Activated CD4-positive, alpha-beta T cell treated with anti-CD3 and anti-CD28 coated beads, Interleukin-2, amount 10 ng/mL, durations not matched to agents 7 days and 5 days (primary cell): ENCODE measurements at regions not wholly inside any gene's neighbourhood (a gene's known extent, or its start where the extent isn't known, plus 50 kb on each side); places are given as distances from the start of the nearest gene placed in this dataset.
"Not testable (repeated sequence)": the region's sequence is repeated elsewhere in the genome, so short reads cannot be mapped to it uniquely, and the experiment has no call there.

Source experiments
- CTCF ChIA-PET: fragments of 350-600 bp; sonication (Branson Sonifier 250); formaldehyde crosslinking; loops from one replicate; lab custom pipeline; 2021; ENCODE audit warnings: antibody characterized with exemption; lab: Charles Lee
- POLR2A ChIA-PET: fragments of 350-600 bp; sonication (Branson Sonifier 250); formaldehyde crosslinking; loops from one replicate; lab custom pipeline; 2021; ENCODE audit warnings: antibody characterized with exemption; lab: Charles Lee
- DNase-seq: peaks from one replicate; pipeline ENCODE4 v3.0.0-alpha.2; 2020
- H3K27ac Mint-ChIP-seq: one replicate; pipeline ENCODE4 v1.8.0; 2021; ENCODE audit warnings: mild to moderate bottlenecking, moderate library complexity, mixed read lengths
- H3K27me3 Mint-ChIP-seq: one replicate; pipeline ENCODE4 v1.8.0; 2021; ENCODE audit warnings: mixed read lengths
- H3K36me3 Mint-ChIP-seq: one replicate; pipeline ENCODE4 v1.8.0; 2021; ENCODE audit warnings: low read depth, mixed read lengths
- H3K4me1 Mint-ChIP-seq: one replicate; pipeline ENCODE4 v1.8.0; 2021; ENCODE audit warnings: mixed read lengths
- H3K4me3 Mint-ChIP-seq: one replicate; pipeline ENCODE4 v1.8.0; 2021; ENCODE audit warnings: mild to moderate bottlenecking, moderate library complexity, mixed read lengths
- H3K9me3 Mint-ChIP-seq: one replicate; pipeline ENCODE4 v1.8.0; 2021; ENCODE audit warnings: mixed read lengths

DNA sequence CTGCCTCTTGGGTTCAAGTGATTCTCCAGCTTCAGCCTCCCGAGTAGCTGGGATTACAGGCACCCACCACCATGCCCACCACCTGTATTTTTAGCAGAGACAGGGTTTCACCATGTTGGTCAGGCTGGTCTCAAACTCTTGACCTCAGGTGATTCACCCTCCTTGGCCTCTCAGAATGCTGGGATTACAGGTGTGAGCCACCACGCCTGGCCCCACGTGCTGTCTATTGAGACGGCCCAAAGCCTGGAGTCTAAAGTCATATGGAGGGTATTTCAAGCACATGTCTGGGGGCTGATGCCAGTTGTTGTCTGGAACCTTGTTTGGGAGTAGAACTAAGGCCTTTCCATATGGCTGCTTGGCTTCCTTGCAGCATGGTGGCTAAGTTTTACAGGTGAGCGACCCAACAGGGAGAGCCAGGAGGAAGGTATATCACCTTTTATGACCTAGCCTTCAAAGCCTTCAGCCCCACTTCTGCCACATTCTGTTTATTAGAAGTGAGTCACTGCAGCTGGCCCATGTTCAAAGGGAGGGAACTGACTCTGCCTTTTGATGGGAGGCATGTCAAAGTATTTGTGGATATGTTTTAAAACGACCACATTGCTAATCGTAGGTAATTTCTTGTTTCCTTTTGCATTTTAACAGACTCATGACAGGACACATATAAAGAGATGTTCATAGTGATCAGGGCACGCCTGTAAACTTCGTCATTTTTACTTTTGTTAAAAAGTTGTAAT is 105.3 kb upstream of the GOLGA6L4 start:
- H3K9me3 Mint-ChIP-seq, POLR2A ChIA-PET, H3K4me3 Mint-ChIP-seq, H3K27ac Mint-ChIP-seq, DNase-seq, CTCF ChIA-PET, H3K36me3 Mint-ChIP-seq, H3K4me1 Mint-ChIP-seq: not testable (repeated sequence)
- peaks cover 12% of the 10 kb centered on the region for H3K27me3 Mint-ChIP-seq

DNA sequence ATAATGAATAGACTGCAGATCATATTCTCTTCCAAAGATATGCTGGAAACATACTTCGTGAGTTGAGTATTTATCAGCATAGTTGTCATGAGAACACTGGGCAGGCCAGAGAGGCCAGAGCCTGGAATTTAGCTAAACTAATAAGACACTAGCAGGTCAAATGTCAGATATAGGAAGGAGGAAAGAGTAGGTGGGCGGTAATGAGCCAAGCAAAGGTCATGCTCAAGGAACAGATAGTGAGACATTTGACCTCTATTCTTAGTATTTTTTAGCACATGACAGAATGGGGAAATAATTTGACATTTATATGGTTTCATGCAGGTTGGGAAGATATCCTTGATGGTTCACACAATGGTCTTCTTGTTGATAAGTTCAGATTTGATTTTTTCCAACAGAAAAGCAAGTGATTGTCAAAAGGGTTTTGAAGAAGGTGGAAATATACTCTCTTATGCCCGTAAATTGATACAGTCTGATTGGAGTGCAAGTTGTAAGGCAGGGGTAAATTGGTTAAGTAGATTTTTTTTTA is 99.6 kb upstream of the GOLGA6L4 start:
- H3K9me3 Mint-ChIP-seq, H3K36me3 Mint-ChIP-seq, H3K4me1 Mint-ChIP-seq, H3K4me3 Mint-ChIP-seq, DNase-seq, CTCF ChIA-PET, H3K27ac Mint-ChIP-seq, POLR2A ChIA-PET: not testable (repeated sequence)
- peaks cover 15% of the 10 kb centered on the region for H3K27me3 Mint-ChIP-seq

DNA sequence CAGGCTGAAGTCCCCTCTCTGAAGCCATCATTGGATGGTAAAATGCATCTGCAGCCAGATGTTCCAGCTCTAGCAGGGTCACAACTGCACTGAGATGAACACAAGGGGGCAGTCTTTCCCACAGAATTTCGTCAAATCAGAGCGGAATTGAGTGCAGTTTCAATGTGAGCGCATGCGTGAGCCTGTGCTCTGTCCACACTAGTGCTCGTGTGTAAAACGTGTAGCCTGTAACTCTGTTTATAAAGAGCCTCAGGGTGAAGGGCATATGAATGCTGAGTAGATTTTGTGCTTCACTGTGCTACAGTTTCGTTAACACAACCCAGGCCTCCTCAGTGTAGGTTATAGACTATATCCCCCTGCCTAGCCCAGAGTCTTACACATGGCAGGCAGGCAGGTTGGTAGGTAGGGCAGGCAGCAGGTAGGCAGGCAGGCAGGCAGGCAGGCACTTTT is 92.7 kb upstream of the GOLGA6L4 start:
- ChIA-PET POLR2A (no interaction called here), CTCF (interaction anchor here (0.6 kb wide), 1 partner anchor 49 kb away, joined by 3 read pairs; no protein-coding TSS in a partner anchor)
- Mint-ChIP-seq H3K36me3 (no peaks in the 10 kb centered on the region), H3K4me1 (peaks cover 10% of the 10 kb centered on the region), H3K4me3 (no peak overlapping the region), H3K27me3 (peaks cover 3% of the 10 kb centered on the region), H3K9me3 (no peaks in the 10 kb centered on the region), H3K27ac (no peak overlapping the region)
- peak; percentile 86 for DNase-seq

DNA sequence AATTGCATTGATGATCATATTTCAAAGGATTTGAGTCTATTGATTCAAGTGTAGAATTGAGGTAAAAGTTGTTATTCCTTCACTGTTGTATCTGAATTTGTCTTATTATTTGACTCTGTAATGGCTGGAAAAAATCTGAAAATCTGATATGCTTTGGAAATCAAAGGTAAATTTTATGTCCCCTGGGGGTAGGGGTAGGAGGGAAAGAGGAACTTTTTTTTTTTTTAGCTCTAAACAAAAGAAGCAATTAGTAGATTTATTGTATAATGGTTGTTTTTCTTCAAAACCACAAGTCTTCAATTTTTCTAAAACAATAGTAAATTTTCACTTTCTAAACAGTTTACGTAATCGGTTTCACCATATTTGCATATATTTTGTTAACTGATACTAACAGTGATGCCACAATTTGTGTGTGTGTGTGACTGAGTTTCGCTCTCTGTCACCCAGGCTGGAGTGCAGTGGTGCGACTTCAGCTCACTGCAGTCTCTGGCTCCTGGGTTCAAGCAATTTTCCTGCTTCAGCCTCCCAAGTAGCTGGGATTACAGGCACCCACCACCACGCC is 91.7 kb upstream of the GOLGA6L4 start:
- no peak for DNase-seq
- Mint-ChIP-seq H3K27ac (no peak overlapping the region), H3K9me3 (no peaks in the 10 kb centered on the region), H3K4me3 (no peak overlapping the region), H3K27me3 (peaks cover 5% of the 10 kb centered on the region), H3K36me3 (no peaks in the 10 kb centered on the region), H3K4me1 (peaks cover 10% of the 10 kb centered on the region)
- POLR2A ChIA-PET: no interaction called here
- CTCF ChIA-PET: no interaction called here

DNA sequence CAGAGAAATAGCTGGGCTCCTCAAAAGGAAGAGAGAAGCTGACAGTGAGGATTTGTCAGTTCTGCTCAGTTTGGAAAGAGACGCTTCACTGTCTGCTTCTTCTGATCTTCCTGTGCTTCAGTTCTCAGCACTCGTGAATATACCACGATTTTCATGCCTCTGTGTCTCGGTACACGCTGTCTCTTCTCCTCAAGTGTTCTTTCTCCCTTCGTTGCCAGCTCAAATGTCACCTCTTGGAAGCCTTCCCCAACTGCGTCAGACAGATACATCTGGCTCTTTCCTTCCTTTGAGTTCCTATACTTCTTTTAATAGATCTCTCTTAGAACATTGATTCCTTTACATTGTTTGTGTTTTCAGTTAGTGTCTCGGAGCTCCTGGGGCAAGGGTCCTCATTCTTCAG is 90.6 kb upstream of the GOLGA6L4 start:
- DNase-seq, H3K27ac Mint-ChIP-seq, H3K9me3 Mint-ChIP-seq, H3K36me3 Mint-ChIP-seq, H3K4me3 Mint-ChIP-seq, CTCF ChIA-PET, POLR2A ChIA-PET, H3K27me3 Mint-ChIP-seq: not testable (repeated sequence)
- H3K4me1 Mint-ChIP-seq: peaks cover 10% of the 10 kb centered on the region

DNA sequence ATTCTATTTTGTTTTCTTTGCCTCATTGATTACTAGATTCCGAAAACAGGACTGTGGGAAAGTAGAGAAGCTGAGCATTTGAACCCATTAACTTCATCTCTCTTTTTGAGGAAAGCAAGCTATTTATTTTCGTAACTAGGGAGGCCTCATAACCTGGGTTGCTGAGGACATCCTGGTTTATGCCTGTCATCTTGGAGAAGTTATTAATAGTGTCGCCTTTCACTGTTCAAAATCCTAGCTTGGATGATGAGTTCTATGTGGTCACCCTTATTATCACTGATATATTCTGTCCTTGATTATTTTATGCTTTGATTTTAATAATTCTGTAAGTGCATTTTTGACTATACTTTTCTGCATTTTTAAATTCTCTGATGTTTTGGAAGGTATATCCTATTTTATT is 89.3 kb upstream of the GOLGA6L4 start:
- not testable (repeated sequence) for H3K36me3 Mint-ChIP-seq, H3K4me3 Mint-ChIP-seq

DNA sequence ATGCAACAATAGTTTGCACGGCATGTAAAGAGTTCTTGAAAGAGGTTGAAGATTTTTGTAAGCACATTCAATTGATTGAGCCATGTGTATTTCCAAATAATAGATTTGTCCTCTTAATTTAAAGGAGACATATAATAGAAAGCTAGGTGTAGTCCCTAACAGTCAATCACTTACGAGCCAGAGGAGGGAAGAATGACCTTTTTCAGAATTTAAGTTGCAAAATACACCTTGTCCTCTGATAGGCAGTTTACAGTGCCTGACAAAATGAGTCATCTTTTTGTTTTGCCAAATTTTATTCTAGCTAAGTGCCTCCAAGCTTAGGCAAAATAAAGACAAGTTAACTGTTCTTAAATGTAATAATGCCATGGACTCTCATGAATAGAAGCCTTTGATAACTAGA is 88.3 kb upstream of the GOLGA6L4 start:
- H3K36me3 Mint-ChIP-seq, H3K9me3 Mint-ChIP-seq, H3K27ac Mint-ChIP-seq, H3K4me3 Mint-ChIP-seq, POLR2A ChIA-PET, CTCF ChIA-PET, DNase-seq, H3K27me3 Mint-ChIP-seq: not testable (repeated sequence)
- H3K4me1 Mint-ChIP-seq: peaks cover 10% of the 10 kb centered on the region

More for the DNA sequence above, 89.3 kb upstream of the GOLGA6L4 start:
- CTCF ChIA-PET, H3K27me3 Mint-ChIP-seq, DNase-seq, H3K27ac Mint-ChIP-seq, POLR2A ChIA-PET, H3K9me3 Mint-ChIP-seq: not testable (repeated sequence)
- peaks cover 10% of the 10 kb centered on the region for H3K4me1 Mint-ChIP-seq

DNA sequence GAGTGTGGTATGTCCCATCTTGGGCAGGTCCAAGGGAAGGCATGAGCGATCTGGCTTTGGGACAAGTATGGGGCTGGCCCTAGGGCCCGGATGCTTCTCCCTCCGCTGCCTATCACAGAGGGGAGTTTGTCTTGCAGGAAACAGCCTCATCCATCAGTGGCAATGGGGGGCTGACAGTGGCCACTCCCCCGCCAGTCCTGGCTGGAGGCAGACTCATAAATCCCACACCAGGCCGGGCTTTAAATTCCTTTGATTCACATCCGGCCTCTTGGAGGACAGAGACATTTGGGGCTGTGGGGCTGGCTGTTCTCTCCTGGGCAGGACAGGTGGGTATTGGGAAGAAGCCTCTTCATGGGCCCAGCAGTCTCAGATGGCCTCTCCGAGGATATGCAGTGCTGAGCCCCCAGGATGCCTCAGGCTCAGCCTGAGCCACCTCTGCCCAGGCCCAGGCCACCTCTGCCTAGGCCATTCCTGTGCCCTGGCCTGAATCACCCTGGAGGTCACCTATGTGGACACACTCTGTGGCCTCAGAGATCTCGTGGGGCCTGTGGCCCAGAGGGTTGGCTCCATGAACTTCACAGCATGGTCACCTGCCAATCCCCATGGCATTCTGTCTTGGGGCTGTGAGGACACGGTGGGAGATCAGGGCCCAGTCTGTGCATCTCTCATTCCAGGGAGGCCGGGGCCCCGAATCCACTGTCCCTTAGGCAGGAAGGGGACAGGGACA is 84.2 kb upstream of the GOLGA6L4 start:
- POLR2A ChIA-PET: no interaction called here
- Mint-ChIP-seq H3K4me1 (no peaks in the 10 kb centered on the region), H3K36me3 (no peaks in the 10 kb centered on the region), H3K9me3 (no peaks in the 10 kb centered on the region), H3K27ac (no peak overlapping the region), H3K27me3 (peaks cover 5% of the 10 kb centered on the region), H3K4me3 (no peak overlapping the region)
- CTCF ChIA-PET: no interaction called here
- DNase-seq: no peak

DNA sequence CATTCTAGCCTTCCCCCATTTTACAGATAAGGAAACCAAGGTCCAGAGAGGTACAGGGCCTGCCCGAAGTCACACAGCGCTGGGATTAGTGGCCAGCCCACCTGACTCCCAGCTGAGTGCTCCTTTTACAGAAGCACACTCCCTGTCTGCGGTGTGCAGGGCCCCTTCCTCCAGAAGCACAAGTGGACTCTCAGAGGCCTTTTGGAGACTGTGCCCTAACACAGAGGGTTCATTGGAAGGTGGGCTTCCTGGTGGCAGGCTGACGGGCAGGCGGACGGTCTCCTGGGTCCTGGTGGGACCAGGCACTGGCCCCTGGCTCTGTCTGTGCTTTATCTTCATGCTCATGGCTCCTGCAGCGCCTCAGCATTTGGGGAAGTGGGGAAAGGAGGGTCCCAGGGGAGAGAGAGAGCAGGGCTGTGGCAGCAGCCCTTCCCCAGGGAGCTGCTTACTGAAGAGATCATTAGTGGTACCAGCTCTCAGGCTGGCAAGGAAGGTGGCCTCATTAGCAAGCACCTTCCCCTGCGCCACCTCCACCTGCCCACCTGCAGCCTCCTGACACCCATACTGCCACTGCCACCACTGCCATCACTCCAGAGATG is 83.1 kb upstream of the GOLGA6L4 start:
- DNase-seq, H3K4me3 Mint-ChIP-seq, H3K27ac Mint-ChIP-seq, CTCF ChIA-PET, H3K4me1 Mint-ChIP-seq, H3K9me3 Mint-ChIP-seq, H3K27me3 Mint-ChIP-seq, H3K36me3 Mint-ChIP-seq, POLR2A ChIA-PET: not testable (repeated sequence)

DNA sequence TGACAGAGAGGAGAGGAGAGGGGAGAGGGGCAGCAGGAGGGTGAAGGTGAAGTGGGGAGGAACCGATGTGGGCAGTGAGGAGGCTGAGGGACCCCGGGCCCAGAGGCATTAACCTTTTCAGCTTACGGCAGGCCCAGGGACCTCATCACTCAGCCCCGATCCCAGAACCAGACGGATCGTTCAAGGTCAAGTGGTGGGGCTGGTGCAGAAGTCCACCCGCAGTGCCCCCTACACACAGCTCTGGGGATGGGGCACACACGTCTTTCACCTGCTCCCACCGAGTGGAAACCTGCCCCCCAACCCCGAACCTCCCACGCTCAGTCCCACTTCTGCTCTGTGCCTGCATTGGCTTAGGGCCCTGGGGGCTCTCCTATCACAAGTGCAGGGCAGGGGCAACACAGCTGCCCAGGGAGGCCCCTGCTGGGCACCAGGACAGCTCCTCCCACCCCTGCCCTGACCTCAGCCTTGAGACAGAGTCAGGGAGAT is 81.9 kb upstream of the GOLGA6L4 start:
- DNase-seq, H3K36me3 Mint-ChIP-seq, H3K4me3 Mint-ChIP-seq, H3K27me3 Mint-ChIP-seq, POLR2A ChIA-PET, H3K9me3 Mint-ChIP-seq, H3K4me1 Mint-ChIP-seq, CTCF ChIA-PET, H3K27ac Mint-ChIP-seq: not testable (repeated sequence)

DNA sequence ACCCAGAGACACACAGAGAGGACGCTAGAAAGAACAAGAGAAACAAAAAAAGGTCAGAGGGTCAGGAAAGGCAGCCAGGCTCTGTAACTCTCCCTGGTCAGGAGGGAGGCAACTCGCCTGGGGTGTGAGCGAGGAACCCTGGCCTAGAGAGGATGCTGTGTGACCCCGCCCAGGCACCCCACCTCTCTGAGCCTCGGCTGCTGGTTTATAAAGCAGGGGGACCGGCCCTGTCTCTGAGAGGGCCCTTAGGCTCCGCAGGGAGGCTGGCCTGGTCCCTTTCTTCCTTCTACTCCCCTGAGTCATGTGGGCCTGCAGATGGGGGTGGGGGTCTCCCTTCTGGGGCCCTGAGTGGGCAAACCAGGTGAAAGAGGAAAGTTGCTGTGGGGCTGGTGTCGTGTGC is 81.3 kb upstream of the GOLGA6L4 start:
- H3K4me3 Mint-ChIP-seq, POLR2A ChIA-PET, H3K4me1 Mint-ChIP-seq, H3K27ac Mint-ChIP-seq, H3K27me3 Mint-ChIP-seq, H3K9me3 Mint-ChIP-seq, H3K36me3 Mint-ChIP-seq, CTCF ChIA-PET, DNase-seq: not testable (repeated sequence)

DNA sequence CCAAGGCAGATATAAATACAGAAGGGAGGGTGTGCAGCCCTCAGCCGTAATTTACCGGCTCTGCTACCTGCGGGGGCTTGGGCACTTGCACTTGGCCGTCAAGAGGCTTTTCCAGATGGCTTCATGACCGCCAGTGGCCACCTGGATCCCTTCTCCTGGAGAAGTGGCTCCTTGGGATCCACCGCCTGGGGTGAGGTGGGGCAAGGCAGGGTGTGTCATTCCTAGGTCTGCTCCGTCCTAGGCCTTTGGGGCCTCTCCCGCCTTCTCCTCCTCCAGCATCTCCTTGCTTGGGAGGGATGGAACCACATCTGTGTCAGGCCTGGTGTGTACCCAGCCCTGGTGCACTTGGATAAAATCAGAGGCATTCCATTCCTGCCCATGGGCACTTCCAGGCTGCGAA is 80.8 kb upstream of the GOLGA6L4 start:
- H3K4me3 Mint-ChIP-seq, H3K36me3 Mint-ChIP-seq, CTCF ChIA-PET, H3K4me1 Mint-ChIP-seq, DNase-seq, H3K9me3 Mint-ChIP-seq, POLR2A ChIA-PET, H3K27me3 Mint-ChIP-seq, H3K27ac Mint-ChIP-seq: not testable (repeated sequence)
